GM19099 (cell line): ENCODE measurements at regions not wholly inside any gene's neighbourhood (a gene's known extent, or its start where the extent isn't known, plus 50 kb on each side); places are given as distances from the start of the nearest gene placed in this dataset.

Experiments used
- POLR2A ChIP-seq: IDR thresholded peaks from 3 replicates; pipeline ENCODE4 v1.6.1; 2011; ENCODE audit warnings: low read depth; ENCODE audit not compliant: insufficient read length; ENCODE audit errors: extremely low read depth

- TF ChIP-seq POLR2A: no peak
These were observed 363.4 kb upstream of the ZNF608 start for GRCh38 chr5:125109816-125110215.

GRCh38 chr5:125112196-125112595 lies 365.8 kb upstream of the ZNF608 start:
- no peak for TF ChIP-seq POLR2A

GRCh38 chr5:125113328-125113727 lies 366.9 kb upstream of the ZNF608 start:
- TF ChIP-seq POLR2A: no peak

DNA sequence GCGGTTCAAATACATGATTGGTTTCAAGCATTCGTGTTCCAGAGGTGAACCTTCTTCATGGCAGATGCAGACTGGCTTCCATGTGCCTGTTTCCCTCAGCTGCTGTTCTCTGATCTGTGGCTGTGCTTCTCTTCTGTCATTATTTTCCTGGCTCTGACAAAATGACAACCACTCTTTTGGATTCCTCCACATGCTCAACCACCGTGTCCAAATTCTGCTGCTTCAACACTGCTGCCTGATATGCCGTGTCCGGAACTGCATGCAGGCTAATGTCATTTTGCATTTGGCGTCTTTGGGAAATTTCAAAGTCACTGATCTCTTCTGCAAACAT lies 368.7 kb upstream of the ZNF608 start:
- TF ChIP-seq POLR2A: no peak

- no peak for TF ChIP-seq POLR2A
These were observed 371.1 kb upstream of the ZNF608 start for GRCh38 chr5:125117566-125117965.

DNA sequence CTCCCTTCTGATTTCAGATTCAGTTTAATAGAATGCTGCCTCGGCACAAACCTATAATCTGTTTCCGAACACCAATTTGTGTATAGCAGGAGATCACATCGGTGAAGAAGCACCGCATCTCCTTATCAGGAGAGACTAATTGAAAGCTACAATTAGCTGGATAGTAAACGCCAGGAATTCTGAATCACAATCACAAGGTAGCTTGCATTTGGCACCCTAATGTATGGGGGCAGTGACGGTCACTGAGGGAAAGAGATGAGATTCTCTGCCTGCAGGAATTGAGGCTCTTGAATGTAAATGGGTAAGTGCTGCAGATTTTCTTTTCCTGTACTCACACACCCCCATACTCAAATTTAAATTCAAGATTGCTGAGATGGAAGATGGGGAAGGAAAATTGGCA lies 373.6 kb upstream of the ZNF608 start:
- TF ChIP-seq POLR2A: no peak

- TF ChIP-seq POLR2A: no peak
These were observed 378.8 kb upstream of the ZNF608 start for GRCh38 chr5:125125031-125125823.

- TF ChIP-seq POLR2A: no peak
These were observed 379.6 kb upstream of the ZNF608 start for GRCh38 chr5:125126050-125126449.

DNA sequence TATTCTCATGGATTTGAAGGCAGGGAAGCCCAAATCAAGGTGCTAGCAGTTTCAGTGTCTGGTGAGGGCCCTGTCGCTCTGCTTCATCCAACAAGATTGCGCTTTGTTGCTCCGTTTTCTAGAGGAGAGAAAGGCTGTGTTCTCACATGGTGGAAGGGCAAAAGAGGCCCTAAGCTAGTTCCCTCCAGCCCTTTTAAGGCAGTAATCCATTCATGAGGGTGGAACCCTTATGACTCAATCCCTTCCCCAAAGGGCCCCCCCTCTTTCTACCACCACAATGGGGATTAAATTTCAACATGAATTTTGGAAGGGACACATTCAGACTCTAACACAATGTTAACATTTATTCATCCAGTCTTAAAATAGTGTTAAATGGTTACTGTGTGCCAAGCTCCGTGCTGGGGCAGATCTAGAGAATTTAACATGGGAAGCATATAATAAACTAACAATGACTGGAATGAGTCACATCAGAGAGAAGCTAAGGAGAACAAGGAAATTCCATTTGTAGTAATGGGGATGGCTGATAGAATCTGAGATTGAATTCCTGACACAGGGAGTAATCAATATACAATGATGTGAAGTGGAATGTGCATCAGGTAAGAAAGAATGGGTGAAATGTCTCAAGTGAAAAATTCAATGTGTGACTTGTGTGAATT lies 382.8 kb upstream of the ZNF608 start:
- no peak for TF ChIP-seq POLR2A

- TF ChIP-seq POLR2A: no peak
These were observed 384.2 kb upstream of the ZNF608 start for GRCh38 chr5:125130591-125130990.

- TF ChIP-seq POLR2A: no peak
These were observed 388.0 kb upstream of the ZNF608 start for GRCh38 chr5:125134216-125135081.

DNA sequence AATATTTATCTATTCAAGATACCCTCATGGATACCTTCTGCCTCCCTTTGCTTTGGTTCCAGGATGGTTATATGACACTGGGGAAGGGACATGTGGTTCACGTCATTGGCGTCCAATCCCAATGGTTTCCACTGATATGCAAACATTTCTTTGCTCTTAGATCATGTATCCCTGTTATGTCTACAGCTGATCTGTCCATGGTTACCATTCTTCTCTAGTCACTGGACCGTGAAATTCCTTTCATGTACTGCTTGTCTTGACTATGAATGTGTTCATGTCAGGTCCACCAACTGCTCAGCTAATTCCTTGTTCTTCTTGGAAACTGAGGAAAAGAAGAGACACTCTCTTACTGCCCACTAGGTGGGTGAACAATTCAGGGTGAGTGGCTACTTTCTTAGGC lies 391.1 kb upstream of the ZNF608 start:
- TF ChIP-seq POLR2A: no peak

GRCh38 chr5:125138266-125138665 lies 391.8 kb upstream of the ZNF608 start:
- no peak for TF ChIP-seq POLR2A

DNA sequence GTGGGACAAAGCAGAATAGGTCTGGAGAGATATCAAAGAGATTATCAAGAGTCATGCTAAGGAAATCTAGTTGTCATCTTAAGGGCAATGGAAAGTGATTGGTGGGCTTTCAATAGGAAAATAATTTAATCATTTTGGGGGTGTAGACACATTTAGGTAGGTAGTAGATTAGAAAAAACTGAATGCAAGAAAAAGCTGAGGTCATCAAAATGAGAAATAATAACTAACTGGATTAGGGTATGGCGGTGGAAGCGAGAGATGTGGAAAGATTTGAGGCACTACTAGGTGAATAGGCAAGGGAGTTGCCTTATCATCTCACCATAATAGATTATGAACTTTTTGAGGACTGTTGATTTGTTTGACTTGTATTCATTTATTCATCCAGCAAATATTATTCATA lies 393.2 kb upstream of the ZNF608 start:
- TF ChIP-seq POLR2A: no peak

GRCh38 chr5:125140220-125140619 lies 393.8 kb upstream of the ZNF608 start:
- no peak for TF ChIP-seq POLR2A

- no peak for TF ChIP-seq POLR2A
These were observed 394.4 kb upstream of the ZNF608 start for GRCh38 chr5:125140855-125141254.
